Astrocyte of the cerebellum (primary cell): ENCODE measurements at regions not wholly inside any gene's neighbourhood (a gene's known extent, or its start where the extent isn't known, plus 50 kb on each side); places are given as distances from the start of the nearest gene placed in this dataset.

Source experiments
- DNase-seq: peaks from one replicate; pipeline ENCODE4 v3.0.0-alpha.2; 2011; ENCODE audit warnings: low read depth
- H3K4me3 ChIP-seq: 2 replicates; pipeline ENCODE4 v1.5.1; 2011; ENCODE audit warnings: mild to moderate bottlenecking, low read depth, low read length, moderate library complexity
- CTCF ChIP-seq: IDR thresholded peaks from 2 replicates; pipeline ENCODE4 v1.5.1; 2012; ENCODE audit warnings: low read length, low read depth, moderate library complexity, mild to moderate bottlenecking; ENCODE audit errors: missing control alignments
- in situ Hi-C: cut with HindIII; loops from 2 replicates; pipeline ENCODE4 v1.10.0; 2017; ENCODE audit warnings: low sequenced_read_pairs

- TF ChIP-seq CTCF, result no peak
- in situ Hi-C loops, result no loop called here
- DNase-seq, result no peak
- H3K4me3 ChIP-seq, result no peak overlapping the region
Measured at GRCh38 chr5:2696156-2696807, 55.2 kb downstream of the IRX2 start.

- DNase-seq, result no peak
- H3K4me3 ChIP-seq, result no peak overlapping the region
- in situ Hi-C loops, result no loop called here
- no peak for TF ChIP-seq CTCF
Measured at GRCh38 chr5:2695200-2695891, 56.1 kb downstream of the IRX2 start.

GRCh38 chr5:2691530-2691929 is 59.9 kb downstream of the IRX2 start:
- TF ChIP-seq CTCF, result no peak
- no peak for DNase-seq
- in situ Hi-C loops, result no loop called here
- H3K4me3 ChIP-seq, result no peak overlapping the region

GRCh38 chr5:2690293-2690692 is 61.2 kb downstream of the IRX2 start:
- no peak for TF ChIP-seq CTCF
- no peak overlapping the region for H3K4me3 ChIP-seq
- in situ Hi-C loops, result no loop called here
- no peak for DNase-seq

- in situ Hi-C loops, result loop anchor here (5.0 kb wide), 1 partner anchor 34 kb away; no protein-coding TSS in a partner anchor
- no peak overlapping the region for H3K4me3 ChIP-seq
- no peak for DNase-seq
- no peak for TF ChIP-seq CTCF
Measured at GRCh38 chr5:2688586-2688985, 62.9 kb downstream of the IRX2 start.

GRCh38 chr5:2687746-2688145 is 63.7 kb downstream of the IRX2 start:
- in situ Hi-C loops, result loop anchor here (5.0 kb wide), 1 partner anchor 35 kb away; no protein-coding TSS in a partner anchor
- TF ChIP-seq CTCF, result no peak
- no peak overlapping the region for H3K4me3 ChIP-seq
- DNase-seq, result no peak
